GM23338 (cell line): ENCODE measurements at regions not wholly inside any gene's neighbourhood (a gene's known extent, or its start where the extent isn't known, plus 50 kb on each side); places are given as distances from the start of the nearest gene placed in this dataset.

ENCODE experiments used
- EZH2 ChIP-seq: fragments of 200-600 bp; sonication (generic); IDR thresholded peaks from one replicate; pipeline ENCODE4 v1.8.0; 2017; ENCODE audit warnings: antibody characterized with exemption, mild to moderate bottlenecking, low read depth; ENCODE audit not compliant: unreplicated experiment
- EZH2phosphoT487 ChIP-seq: fragments of 200-600 bp; sonication (generic); IDR thresholded peaks from one replicate; pipeline ENCODE4 v1.8.1; 2018; ENCODE audit warnings: antibody characterized with exemption; ENCODE audit not compliant: unreplicated experiment
- JUNB ChIP-seq: IDR thresholded peaks from one replicate; pipeline ENCODE4 v1.6.1; 2016; ENCODE audit warnings: antibody characterized with exemption; ENCODE audit not compliant: unreplicated experiment
- NANOG ChIP-seq: IDR thresholded peaks from 2 replicates; pipeline ENCODE4 v1.6.1; 2016; ENCODE audit warnings: antibody characterized with exemption, borderline replicate concordance
- POLR2AphosphoS5 ChIP-seq: IDR thresholded peaks from 2 replicates; pipeline ENCODE4 v1.6.1; 2016; ENCODE audit warnings: antibody characterized with exemption, low read depth
- TF ChIP-seq, protein P1 (sequence below), 2 experiments: fragments of 200-600 bp in 1 of 2; sonication (generic) in 1 of 2; conservative IDR thresholded peaks; 2 replicates each; pipeline versions ENCODE4 v1.5.1 to v1.6.1; 2016 to 2017; ENCODE audit warnings: antibody characterized with exemption in 2 of 2, low read depth in 2 of 2, mild to moderate bottlenecking in 2 of 2, moderate library complexity in 1 of 2
- TF ChIP-seq, protein P2 (sequence below): IDR thresholded peaks from 2 replicates; pipeline ENCODE4 v1.6.1; 2016; ENCODE audit warnings: antibody characterized with exemption

DNA sequence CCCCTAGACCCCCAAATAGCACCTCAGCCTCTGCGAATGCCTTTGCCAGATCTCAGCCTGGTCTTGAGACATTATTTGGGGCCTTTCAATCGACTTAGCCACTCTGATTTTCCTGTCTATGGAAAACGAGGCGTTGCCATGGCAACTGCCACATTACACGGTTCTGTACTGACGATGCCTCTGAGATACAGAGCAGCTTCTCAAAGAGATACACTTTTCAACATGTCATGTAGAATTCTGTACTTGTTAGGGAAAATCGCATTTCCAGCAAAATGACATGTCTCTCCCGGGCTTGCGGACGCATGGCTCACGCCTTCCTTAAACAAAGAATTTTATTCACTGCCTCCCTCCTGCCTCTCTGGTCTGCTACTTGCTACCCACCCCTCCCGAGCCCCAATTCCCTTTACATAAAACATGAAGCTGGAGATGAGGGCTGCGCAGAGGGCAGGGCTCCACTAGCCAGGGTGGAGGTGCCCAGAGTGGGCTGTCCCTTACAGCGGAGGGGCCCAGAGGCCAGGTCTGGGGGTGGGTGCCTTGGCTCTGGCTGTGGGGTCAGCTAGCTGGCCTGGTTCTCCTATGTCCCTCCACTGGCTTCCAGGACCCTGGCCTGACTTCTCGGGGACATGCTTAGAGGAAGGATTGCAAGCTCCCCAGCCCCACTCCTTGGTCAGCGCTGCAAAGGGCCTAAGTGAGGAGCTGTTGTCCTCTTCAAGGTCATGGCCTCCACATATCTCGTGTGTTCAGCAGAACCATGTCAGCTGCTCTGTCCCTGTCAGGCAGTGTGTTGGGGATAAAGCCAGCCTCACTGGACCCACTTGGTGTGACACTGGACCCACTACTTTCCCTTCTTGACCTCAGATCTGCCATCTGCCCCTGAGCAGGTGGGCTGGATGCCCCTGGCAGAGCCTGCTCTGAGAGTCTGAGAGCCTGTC lies 342.5 kb downstream of the RPS24 start:
- TF ChIP-seq, protein P1, sequence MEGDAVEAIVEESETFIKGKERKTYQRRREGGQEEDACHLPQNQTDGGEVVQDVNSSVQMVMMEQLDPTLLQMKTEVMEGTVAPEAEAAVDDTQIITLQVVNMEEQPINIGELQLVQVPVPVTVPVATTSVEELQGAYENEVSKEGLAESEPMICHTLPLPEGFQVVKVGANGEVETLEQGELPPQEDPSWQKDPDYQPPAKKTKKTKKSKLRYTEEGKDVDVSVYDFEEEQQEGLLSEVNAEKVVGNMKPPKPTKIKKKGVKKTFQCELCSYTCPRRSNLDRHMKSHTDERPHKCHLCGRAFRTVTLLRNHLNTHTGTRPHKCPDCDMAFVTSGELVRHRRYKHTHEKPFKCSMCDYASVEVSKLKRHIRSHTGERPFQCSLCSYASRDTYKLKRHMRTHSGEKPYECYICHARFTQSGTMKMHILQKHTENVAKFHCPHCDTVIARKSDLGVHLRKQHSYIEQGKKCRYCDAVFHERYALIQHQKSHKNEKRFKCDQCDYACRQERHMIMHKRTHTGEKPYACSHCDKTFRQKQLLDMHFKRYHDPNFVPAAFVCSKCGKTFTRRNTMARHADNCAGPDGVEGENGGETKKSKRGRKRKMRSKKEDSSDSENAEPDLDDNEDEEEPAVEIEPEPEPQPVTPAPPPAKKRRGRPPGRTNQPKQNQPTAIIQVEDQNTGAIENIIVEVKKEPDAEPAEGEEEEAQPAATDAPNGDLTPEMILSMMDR (conservative IDR thresholded peaks at IDR 0.05; ENCODE audit: low read depth in 2 of 2), result no peak
- TF ChIP-seq EZH2 (no peak), POLR2AphosphoS5 (no peak), EZH2phosphoT487 (no peak), JUNB (no peak), NANOG (no peak)
- TF ChIP-seq, protein P2, sequence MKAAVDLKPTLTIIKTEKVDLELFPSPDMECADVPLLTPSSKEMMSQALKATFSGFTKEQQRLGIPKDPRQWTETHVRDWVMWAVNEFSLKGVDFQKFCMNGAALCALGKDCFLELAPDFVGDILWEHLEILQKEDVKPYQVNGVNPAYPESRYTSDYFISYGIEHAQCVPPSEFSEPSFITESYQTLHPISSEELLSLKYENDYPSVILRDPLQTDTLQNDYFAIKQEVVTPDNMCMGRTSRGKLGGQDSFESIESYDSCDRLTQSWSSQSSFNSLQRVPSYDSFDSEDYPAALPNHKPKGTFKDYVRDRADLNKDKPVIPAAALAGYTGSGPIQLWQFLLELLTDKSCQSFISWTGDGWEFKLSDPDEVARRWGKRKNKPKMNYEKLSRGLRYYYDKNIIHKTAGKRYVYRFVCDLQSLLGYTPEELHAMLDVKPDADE, result no peak
